ENCODE measurements at regions not wholly inside any gene's neighbourhood (a gene's known extent, or its start where the extent isn't known, plus 50 kb on each side); places are given as distances from the start of the nearest gene placed in this dataset.

- Histone ChIP-seq H3K79me2 (ENCODE audit: control insufficient read depth, insufficient read depth, low read length) (no peaks in the 10 kb centered on the region), H3K9me3 (ENCODE audit: control insufficient read depth, low read depth, low read length) (no peaks in the 10 kb centered on the region), H4K20me1 (ENCODE audit: control insufficient read depth, extremely low read depth, insufficient read depth, low read length) (no peaks in the 10 kb centered on the region), H2AFZ (ENCODE audit: control insufficient read depth, low read length) (no peak overlapping the region), H3K9me1 (ENCODE audit: control insufficient read depth, extremely low read depth, insufficient read depth, low read length) (no peaks in the 10 kb centered on the region), H3K27me3 (ENCODE audit: control insufficient read depth, extremely low read depth, insufficient read depth, low read length) (peaks cover 49% of the 10 kb centered on the region), H3K4me2 (ENCODE audit: control insufficient read depth, extremely low read depth, insufficient read depth, low read depth, low read length) (no peak overlapping the region), H3K27ac (ENCODE audit: control insufficient read depth, insufficient read depth, low read length) (no peak overlapping the region), H3K9ac (ENCODE audit: control insufficient read depth, extremely low read depth, insufficient read depth, low read length) (no peak overlapping the region), H3K4me1 (ENCODE audit: control insufficient read depth, extremely low read depth, insufficient read depth, low read length) (peaks cover 11% of the 10 kb centered on the region), H3K4me3 (ENCODE audit: control insufficient read depth in 2 of 3, extremely low read depth in 1 of 3, insufficient read depth in 2 of 3, low read depth in 1 of 3, low read length in 3 of 3) (no peak overlapping the region), H3K36me3 (ENCODE audit: control insufficient read depth in 2 of 2, extremely low read depth in 1 of 2, insufficient read depth in 2 of 2, low read length in 2 of 2) (no peaks in the 10 kb centered on the region)
- dilution Hi-C loops (cut with MboI; ENCODE audit: extremely low pct_ligation_motif_present, low sequenced_read_pairs): no loop called here
- FAIRE-seq: no peak
- DNase-seq (ENCODE audit: low read depth, low spot score): no peak
- TF ChIP-seq EZH2 (IDR thresholded peaks at IDR 0.05; ENCODE audit: low read length) (no peak), CTCF (optimal IDR thresholded peaks at IDR 0.05 in 1 of 3, IDR thresholded peaks at IDR 0.05 in 1 of 3, conservative IDR thresholded peaks at IDR 0.05 in 1 of 3; ENCODE audit: extremely low read depth in 1 of 3, insufficient read depth in 2 of 3, low read length in 3 of 3) (no peak)
Observed at GRCh38 chr11:92829121-92829520, 140.3 kb upstream of the MTNR1B start.

GRCh38 chr11:92829671-92830070 is 139.8 kb upstream of the MTNR1B start:
- TF ChIP-seq CTCF (optimal IDR thresholded peaks at IDR 0.05 in 1 of 3, IDR thresholded peaks at IDR 0.05 in 1 of 3, conservative IDR thresholded peaks at IDR 0.05 in 1 of 3; ENCODE audit: extremely low read depth in 1 of 3, insufficient read depth in 2 of 3, low read length in 3 of 3) (no peak), EZH2 (IDR thresholded peaks at IDR 0.05; ENCODE audit: low read length) (no peak)
- no peaks in the 10 kb centered on the region for H3K79me2 ChIP-seq (ENCODE audit: control insufficient read depth, insufficient read depth, low read length)
- no peak for FAIRE-seq
- H3K27ac ChIP-seq (ENCODE audit: control insufficient read depth, insufficient read depth, low read length): no peak overlapping the region
- H3K27me3 ChIP-seq (ENCODE audit: control insufficient read depth, extremely low read depth, insufficient read depth, low read length): peaks cover 49% of the 10 kb centered on the region
- no peak overlapping the region for H2AFZ ChIP-seq (ENCODE audit: control insufficient read depth, low read length)
- H3K4me1 ChIP-seq (ENCODE audit: control insufficient read depth, extremely low read depth, insufficient read depth, low read length): peaks cover 16% of the 10 kb centered on the region
- H3K36me3 ChIP-seq (ENCODE audit: control insufficient read depth in 2 of 2, extremely low read depth in 1 of 2, insufficient read depth in 2 of 2, low read length in 2 of 2): no peaks in the 10 kb centered on the region
- no peaks in the 10 kb centered on the region for H3K9me1 ChIP-seq (ENCODE audit: control insufficient read depth, extremely low read depth, insufficient read depth, low read length)
- H3K9me3 ChIP-seq (ENCODE audit: control insufficient read depth, low read depth, low read length): no peaks in the 10 kb centered on the region
- no peak for DNase-seq (ENCODE audit: low read depth, low spot score)
- dilution Hi-C loops (cut with MboI; ENCODE audit: extremely low pct_ligation_motif_present, low sequenced_read_pairs): no loop called here
- no peaks in the 10 kb centered on the region for H4K20me1 ChIP-seq (ENCODE audit: control insufficient read depth, extremely low read depth, insufficient read depth, low read length)
- no peak overlapping the region for H3K4me3 ChIP-seq (ENCODE audit: control insufficient read depth in 2 of 3, extremely low read depth in 1 of 3, insufficient read depth in 2 of 3, low read depth in 1 of 3, low read length in 3 of 3)
- no peak overlapping the region for H3K4me2 ChIP-seq (ENCODE audit: control insufficient read depth, extremely low read depth, insufficient read depth, low read depth, low read length)
- no peak overlapping the region for H3K9ac ChIP-seq (ENCODE audit: control insufficient read depth, extremely low read depth, insufficient read depth, low read length)

All from keratinocyte (primary cell).